ENCODE measurements at regions not wholly inside any gene's neighbourhood (a gene's known extent, or its start where the extent isn't known, plus 50 kb on each side); places are given as distances from the start of the nearest gene placed in this dataset.
"Not testable (repeated sequence)": the region's sequence is repeated elsewhere in the genome, so short reads cannot be mapped to it uniquely, and the experiment has no call there.

DNA sequence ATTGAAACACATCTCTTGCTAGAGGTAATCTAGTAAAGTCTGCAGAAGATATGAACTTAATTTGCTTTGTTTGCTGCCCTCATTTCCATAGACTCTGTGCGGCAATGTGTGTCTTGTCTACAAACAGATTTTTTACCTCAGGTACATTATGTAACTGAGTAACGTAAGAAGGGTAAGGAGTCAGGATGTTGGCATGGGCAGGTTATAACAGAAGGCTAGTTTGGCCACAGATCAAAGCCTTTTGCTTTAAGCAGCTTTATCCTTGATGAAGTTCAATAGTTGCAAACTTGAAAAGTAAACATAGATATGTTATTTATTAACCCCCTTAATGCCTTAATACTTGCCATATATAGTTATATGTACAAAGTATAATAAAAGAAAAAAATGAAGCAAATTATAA, 391.6 kb upstream of the FKBP1C start:
- DNase-seq = no peak

DNA sequence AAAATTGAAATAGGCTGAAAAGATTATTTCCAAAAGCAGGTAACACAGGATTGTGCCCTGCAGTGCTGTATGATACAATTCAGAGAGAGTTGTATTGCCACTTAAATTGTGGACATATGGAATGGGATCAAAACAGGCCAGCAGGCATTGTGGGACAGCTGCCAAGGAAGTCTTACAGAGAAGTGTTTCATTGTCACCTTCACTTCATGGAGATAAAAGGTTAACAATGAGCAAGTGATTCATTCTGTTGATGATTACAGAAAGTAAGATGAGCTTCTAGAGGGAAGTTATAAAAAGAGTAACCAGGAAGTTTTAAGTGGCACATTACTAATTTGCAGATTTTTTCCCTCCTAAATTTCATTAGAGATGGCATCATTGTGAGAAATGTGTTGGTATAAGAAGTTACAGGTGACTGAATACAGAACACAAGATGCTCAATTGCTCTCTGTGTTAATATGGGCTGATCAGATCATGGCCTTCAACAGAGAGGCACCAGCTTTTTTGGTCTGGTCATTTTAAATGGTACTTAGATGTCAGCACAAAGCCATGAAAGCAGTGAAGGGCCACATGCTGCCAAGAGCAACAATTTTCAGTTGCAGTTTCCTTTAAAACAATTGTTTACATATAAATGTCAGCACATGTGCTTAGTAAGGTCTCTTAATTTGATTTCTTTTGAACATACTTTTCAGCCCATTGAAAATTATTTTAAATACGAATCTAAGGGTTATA, 402.5 kb upstream of the FKBP1C start:
- DNase-seq = peak; percentile 66

DNA sequence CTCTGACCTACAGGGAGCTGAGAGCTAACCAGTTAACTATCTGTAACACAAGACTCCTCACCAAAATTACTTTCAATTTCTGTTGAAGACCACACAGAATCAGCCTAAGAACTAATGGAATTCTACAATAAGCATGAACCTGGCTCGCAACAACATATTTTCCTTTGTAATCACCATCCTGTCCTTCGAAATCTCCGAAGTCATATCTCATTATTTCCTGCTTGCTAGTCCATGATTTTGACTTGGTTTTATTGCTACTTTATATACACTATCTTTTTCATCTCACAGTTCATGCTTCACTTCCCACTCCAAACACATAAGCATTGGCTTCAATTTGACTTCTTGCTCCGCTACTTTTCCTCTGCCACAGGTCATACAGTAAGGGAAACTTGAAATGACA, 405.8 kb upstream of the FKBP1C start:
- no peak for DNase-seq

DNA sequence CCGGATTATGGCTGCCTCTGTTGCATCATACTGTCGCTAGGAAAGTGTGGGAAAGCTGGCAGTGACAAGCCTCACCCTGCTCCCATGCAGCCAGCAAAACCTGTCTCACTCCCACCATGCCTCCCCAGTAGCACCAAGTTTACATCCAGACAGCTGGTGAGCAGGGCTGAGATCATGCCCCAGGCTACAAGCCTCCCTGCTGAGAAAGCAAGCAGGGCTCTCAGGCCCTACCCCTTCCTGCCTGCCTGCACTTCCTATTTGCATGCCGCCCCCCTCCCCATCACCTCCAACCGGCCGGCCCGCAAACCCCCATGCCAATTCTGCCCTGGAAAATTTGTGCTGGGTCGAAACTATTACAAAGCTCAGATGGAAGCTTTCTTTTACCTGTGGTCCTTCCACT, 408.2 kb upstream of the FKBP1C start:
- DNase-seq = no peak

DNA sequence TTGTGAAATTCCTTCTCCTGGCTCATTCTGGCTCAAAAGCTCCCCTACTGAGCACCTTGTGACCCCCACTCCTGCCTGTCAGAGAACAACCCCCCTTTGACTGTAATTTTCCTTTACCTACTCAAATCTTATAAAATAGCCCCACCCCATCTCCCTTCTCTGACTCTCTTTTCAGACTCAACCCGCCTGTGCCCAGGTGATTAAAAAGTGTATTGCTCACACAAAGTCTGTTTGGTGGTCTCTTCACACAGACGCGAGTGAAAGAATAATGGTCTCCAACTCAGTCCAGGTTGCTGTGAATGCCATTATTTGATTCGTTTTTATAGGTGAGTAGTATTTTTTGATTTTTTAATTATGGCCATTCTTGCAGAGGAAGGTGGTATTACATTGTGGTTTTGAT, 414.1 kb upstream of the FKBP1C start:
- no peak for DNase-seq

DNA sequence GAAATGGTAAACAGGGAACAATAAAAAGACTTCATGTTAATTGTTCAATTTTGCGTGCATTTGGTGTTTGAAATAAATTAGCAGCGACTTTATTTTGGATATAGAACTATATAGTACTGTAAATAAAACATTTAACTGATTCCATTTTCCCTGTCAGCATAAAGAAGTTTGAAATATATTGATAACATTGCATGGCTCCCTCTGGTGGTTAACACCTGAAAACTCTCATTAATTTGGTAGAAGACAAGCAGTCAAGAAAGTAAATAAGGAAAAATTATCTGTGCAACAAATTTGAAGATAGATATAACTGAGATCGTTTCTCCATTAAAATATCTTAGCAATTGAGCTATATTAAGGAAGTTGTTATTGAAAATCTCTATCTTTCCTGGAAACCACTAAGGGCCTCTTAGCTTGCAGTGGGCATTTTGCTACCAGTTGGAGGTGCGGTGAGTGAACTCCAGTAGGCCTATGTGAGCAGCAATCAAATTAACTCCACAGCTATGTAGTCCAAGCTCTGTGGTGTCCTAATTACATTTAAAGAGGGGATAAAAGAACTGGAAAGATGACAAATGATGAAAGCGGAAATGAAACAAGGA, 435.7 kb upstream of the FKBP1C start:
- DNase-seq = peak; percentile 44

DNA sequence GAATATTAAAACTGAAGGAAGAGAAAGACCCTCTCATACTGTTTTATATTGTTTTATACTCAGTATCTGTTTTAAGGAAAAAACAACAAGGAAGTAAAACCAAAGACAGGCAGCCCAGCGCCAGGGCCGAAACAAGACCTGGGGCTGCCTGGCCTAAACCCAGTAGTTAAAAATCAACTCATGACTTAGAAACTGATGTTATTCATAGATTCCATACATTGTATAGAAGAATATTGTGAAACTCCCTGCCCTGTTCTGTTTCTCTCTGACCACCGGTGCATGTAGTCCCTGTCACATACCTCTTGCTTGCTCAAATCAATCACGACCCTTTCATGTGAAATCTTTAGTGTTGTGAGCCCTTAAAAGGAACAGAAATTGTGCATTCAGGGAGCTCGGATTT, 445.1 kb upstream of the FKBP1C start:
- DNase-seq = not testable (repeated sequence)

DNA sequence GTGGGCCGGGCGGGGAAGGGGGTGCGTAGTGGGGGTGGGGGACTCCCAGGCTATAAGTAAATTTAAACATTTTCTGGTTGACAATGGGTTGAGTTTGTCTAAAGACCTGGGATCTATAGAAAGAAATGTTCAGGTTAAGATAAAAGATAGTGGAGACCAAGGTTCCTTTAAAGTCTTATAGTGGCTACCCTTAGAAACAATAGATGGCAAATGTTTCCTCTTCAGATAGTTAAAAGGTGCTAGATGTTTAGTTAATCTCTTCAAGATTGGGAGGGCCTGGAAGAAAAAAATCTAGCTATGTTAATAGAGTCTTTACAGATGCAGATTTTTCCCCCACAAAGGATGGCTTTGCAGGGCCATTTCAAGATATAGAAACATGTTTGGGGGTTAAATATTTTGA, 446.4 kb upstream of the FKBP1C start:
- DNase-seq = no peak

DNA sequence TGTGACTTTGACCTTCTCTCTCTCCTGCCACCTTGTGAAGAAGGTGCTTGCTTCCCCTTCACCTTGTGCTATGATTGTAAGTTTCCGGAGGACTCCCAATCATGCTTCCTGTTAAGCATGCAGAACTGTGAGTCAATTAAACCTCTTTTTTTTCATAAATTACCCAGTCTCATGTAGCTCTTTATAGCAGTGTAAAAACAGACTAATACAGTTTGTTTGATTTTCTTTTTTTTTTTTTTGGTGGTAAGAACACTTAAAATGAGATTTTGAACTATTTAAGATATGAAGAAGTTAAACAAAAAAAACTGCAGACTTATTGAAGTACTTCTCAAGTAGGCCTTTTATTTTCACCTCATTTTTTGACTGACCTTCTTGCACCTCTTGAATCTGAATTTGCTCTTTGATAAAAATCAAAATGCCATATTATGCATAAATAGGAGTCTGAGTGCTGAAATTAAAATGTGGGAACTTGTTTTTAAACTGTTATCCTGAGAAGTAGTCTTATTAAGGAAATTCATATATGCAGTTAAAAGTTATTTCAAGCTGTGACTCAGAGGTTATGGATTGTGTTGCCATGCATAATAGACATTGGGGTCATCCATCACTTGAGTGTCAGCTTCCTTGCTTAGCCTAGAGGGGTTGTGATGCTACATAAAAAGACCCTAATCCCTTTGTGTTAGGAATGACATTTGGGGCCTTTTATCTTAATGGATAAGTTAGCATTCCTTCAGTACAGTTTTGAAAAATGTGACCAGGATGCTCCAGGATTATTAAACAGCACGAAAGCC, 447.9 kb upstream of the FKBP1C start:
- DNase-seq = no peak

DNA sequence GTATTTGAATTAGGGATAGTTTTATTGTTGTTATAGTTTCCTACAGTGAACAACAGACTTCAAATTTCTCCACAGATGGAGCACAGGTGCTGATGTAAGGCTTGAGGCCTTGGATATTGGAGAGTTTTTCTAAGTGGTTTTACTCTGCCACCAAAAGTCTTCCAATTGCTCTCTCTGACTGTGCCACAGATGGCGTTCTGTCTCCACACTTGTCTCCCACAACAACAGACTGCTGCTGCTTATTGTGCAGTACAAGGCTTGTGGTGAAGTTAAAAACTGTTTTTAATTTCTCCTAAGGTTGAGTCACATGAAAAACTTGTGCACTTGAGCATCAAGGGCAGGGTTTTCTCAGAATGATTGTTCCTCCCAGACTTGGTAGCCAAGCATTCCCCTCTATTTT, 460.9 kb upstream of the KHDRBS2 start:
- DNase-seq = peak; percentile 54

DNA sequence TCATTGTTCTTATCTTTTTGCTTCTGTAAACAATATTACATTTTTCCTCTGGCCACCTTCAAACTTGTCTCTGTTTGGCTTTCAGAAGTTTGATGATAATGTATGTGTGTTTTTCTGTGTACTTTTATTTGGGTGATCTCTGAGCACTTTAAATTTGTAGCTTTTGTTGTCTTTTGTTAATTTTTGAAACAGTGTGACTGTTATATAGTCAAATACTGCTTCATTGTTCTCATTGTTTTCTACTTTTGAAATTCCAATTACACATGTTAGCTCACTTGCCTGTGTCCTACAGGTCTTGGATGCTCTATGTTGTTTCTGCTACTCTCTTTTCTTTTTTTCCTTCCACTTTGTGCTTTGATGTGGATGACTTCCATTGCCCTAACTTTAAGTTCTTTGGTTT, 460.1 kb upstream of the KHDRBS2 start:
- DNase-seq = no peak

DNA sequence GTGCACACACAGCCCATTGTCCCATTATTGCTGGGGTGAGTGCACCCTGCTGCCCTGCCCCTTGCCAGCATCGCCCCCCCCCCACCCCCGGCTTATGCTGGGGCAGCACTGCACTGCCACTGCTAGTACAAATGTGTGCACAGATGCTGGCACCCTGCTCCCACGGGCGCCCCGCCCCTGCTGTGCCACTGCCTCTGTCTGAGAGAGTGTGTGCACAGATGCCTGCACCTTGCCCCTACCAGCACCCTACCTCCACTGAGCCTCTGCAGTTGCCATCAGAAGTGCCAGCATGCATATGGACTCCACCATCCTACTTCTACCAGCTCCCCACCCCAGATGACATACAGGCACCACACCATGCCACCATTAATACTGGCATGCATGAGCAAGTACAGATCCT, 454.6 kb upstream of the KHDRBS2 start:
- DNase-seq = no peak

DNA sequence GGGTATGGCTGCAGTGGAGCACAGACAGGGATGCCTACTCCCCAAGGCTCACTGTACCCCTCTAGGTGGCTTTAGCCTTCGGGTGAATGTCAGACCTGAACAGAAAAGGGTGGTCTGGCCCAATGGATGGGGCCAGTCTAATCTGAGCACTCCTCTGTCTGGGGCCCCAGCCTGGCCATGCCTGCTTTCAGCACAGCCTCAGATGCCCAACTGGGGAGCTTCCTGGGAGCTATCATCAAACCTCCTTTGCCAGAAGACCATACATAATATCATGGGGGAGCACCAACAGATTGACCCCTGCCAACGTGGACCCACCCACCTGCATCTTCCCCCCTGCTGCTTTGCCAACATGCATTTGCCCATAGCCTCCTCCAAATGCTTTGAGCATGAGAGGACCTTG, 454.1 kb upstream of the KHDRBS2 start:
- no peak for DNase-seq

DNA sequence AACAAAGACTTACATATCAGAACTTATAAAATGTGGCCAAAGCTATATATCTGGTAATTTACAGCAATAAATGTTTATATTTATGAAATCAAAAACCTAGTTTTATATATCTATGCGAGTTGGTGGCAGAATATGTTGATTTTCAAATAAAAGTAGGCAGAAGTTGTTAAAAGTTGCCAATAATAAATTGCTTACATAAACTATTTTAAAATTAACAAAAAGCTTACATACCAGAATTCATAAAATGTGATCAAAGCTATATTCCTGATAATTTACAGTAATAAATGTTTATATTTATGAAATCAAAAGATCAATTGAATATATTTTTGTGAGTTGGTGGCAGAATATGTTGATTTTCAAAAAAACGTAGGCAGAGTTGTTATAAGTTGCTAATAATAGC, 451.8 kb upstream of the KHDRBS2 start:
- no peak for DNase-seq

DNA sequence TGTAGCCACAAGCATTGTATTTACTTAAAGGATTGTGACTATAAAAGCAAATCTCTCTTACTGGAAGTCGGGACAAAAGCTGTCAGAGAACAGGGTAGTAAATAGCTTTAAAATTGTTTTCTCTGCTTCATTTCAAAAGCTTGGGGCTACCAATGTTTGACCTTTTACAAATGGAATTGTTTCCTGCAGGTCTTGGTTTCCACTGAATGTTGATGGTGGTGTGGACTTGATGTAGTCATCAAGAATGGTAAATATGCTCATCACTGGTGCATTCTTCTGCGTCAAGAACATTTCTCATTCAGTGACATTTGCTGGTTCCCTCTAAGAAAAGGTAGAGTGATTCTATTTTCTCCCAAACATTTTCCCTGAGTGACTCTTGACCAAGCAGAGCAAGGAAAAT, 435.4 kb upstream of the KHDRBS2 start:
- DNase-seq = no peak

DNA sequence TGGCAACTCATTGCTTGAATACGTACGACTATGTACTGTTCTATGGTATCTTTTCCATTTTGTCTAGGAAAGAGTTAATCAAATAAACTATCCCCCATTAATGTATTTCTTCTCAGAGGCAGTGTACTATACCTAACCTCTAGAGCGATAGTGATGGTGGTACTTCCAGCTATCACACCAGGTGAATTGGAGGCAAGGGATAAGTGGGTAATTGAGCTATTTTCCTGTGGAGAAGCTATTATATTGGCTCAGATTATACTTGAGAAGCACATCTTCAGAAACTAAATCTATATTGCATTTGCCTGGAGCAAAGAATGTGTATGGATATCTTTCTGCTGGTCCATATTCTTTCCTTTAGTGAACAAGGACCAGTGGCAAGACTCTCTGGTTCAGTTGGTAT, 430.7 kb upstream of the KHDRBS2 start:
- DNase-seq = no peak

DNA sequence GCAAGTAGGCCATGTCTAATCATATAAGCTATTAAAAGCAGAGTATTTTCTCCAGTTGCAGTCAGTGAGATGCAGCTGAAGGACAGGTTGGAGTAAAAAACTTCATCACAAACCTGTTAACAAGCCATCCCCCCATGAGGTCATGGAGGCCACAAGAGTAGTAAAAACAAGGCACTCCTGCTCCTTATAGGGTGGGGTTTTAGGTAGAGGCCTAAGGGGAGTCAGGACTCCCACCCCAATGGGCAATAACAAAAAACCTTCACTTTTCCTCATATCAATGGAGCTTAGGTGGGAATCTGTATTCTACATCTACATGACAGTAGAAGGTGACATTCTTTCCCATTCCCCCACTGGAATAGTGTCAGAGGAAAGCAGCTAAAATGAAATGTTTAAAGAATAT, 428.1 kb upstream of the KHDRBS2 start:
- no peak for DNase-seq

DNA sequence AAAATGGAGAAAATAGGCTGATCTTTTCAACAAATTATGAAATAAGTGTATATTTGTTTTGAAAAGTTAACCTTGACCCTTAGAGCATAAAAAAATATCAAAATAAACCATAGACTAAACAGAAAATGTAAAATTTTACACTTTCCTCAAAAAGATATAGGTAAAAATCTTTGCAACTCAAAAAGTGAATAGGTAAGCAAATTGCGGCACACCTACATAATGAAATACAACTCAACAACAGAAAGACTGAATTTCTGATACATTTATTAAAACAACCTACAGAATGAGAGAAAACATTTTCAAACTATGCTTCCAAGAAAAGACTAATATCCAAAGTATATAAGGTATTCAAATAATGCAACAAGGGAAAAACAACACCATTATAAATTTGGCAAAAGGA, 425.7 kb upstream of the KHDRBS2 start:
- no peak for DNase-seq

DNA sequence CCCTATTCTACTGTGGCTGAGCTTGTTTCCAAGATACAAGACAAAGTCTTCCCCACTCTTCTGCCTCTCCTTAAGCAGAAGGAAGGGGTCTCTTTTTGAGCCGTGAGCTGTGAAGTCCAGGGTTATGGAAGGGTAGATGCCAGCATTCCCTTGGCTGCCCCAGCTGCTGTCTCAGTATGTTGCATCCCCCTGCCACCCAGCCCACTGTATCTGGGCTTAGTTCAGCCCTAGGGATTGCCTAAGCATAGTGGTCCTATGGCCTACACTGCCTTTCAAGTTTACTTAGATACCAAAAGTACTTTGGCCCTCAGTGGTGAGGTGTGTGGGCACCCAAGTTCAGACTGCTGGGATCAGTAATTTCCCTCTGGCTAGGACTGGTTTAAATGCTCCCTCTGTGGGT, 421.9 kb upstream of the KHDRBS2 start:
- DNase-seq = no peak

DNA sequence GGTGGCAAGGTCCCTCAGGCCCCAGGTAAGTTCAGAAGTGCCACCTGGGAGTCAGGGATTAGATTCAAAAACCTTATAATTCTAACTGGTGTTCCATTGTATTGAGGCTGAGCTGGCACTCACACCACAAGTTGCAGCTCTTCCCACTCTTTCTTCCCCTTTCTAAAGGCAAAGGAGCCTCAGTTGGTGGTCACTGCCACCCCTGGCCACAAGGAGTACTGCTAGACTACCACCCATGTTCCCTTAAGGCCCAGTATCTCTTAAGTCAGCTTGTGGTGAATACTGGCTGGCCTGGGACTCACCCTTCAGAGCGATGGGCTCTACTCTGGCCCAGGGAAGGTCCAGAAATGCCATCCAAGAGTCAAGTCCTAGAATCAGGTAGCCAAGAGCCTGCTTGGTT, 421.1 kb upstream of the KHDRBS2 start:
- peak; percentile 32 for DNase-seq

DNA sequence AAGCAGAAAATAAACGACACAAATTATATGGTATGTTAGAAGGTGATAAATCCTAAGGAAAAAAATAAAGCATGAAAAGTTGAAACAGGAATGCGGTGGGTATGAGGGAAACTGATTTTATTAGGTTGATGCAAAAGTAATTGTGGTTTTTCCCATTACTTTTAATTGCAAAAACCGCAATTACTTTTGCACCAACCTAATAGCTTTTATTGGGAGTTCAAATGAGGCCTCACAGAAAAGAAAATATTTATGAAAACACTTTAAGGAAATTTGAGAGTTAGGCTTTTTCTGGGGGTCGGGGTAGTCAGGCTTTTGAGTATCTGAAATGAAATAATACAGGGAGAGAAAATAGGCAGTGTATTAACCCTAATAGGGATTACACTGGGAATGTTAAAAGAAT, 397.0 kb upstream of the KHDRBS2 start:
- no peak for DNase-seq

DNA sequence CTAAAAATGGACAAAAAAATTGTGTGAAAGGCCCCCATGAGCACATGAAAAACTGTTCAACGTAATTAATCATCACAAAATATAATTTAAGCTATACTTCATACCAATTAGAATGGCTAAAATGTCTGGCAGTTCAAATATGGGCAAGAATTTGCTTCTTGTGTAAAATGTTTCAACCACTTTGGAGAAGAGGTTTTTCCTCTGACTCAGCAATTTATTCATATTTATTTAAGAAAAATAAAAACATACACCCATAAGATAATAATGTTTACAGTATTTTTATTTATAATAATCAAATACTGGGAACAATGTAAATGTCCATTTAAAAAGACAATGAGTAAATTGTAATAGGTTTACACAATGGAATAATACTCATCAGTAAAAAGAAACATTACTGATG, 395.1 kb upstream of the KHDRBS2 start:
- DNase-seq = no peak

DNA sequence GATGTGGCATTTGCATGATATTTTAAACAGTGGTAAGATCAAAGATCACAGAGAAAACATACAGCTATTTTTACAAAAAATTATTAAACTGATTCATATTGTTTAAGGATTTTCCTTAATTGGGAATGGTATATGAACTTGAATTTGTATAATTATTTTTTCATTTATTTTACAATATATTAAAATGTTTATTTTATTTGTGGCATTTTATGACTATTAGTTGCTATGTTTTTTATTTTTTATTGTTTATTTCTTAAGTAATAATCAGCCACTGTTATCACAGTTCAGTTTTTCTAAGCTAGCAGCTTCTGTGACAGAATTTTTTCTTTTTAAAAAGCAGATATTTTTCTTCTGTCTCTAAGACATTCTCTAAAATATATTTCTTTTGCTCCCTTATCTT, 387.0 kb upstream of the KHDRBS2 start:
- no peak for DNase-seq

DNA sequence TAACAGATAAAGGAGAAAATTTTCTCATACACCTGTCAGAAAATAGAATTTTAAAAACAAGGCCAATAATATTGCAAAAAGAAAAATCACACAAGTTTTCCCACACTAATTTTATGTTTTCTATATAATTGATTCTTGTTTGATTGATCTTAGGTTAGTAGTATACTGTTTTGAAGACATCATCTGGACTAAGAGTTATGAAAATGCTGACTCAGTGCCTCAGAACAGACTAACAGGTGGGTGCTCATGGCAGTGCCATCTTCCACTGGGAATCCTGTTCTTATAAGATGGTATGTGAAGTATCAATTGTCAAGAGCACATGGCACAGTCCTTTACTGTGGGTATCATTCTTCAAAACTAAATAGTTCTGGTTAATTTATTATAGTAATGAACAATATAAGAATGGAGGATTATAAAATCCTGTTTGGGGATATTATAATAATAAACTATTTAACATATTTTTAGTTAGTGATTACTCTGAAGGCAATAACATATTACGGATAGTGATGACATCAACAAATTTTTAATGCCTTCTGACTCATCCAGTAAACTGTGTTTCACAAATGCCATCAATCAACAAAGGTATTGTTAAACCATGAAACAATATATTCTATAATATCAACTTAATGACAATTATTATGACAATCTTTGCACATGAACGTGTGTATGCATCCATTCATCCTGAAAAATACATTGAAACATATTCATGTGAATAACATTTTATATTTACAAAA, 384.6 kb upstream of the KHDRBS2 start:
- DNase-seq = no peak

Measured in NCI-H82 (cell line).